Fibroblast of lung (primary cell): ENCODE measurements at regions not wholly inside any gene's neighbourhood (a gene's known extent, or its start where the extent isn't known, plus 50 kb on each side); places are given as distances from the start of the nearest gene placed in this dataset.

Source experiments
- DNase-seq, 2 donors: peaks; one replicate each; pipeline versions ENCODE4 v3.0.0 to v3.0.0-alpha.2; 2010; ENCODE audit warnings: low read depth in 2 of 2
- H2AFZ ChIP-seq: 2 replicates; pipeline ENCODE4 v1.5.1; 2012; ENCODE audit warnings: low read length, control low read depth, inconsistent platforms
- H3K27ac ChIP-seq: 2 replicates; pipeline ENCODE4 v1.5.1; 2011; ENCODE audit warnings: low read length, control low read depth; ENCODE audit not compliant: insufficient read depth
- H3K27me3 ChIP-seq: 2 replicates; pipeline ENCODE4 v1.5.1; 2011; ENCODE audit warnings: mild to moderate bottlenecking, low read length; ENCODE audit not compliant: control insufficient read depth, insufficient read depth
- H3K36me3 ChIP-seq: 2 replicates; pipeline ENCODE4 v1.5.1; 2011; ENCODE audit warnings: low read length; ENCODE audit not compliant: control insufficient read depth, insufficient read depth
- H3K4me1 ChIP-seq: 2 replicates; pipeline ENCODE4 v1.5.1; 2011; ENCODE audit warnings: low read length; ENCODE audit not compliant: control insufficient read depth, insufficient read depth; ENCODE audit errors: extremely low read depth
- H3K4me2 ChIP-seq: 2 replicates; pipeline ENCODE4 v1.5.1; 2011; ENCODE audit warnings: low read length, control low read depth; ENCODE audit not compliant: insufficient read depth; ENCODE audit errors: extremely low read depth
- H3K4me3 ChIP-seq, 4 experiments: fragments of 200-600 bp in 1 of 4; sonication (generic) in 1 of 4; replicated peaks in 1 of 4; 2 replicates each; pipeline ENCODE4 v1.5.1; 2011 to 2016; ENCODE audit warnings: low read length in 4 of 4, low read depth in 3 of 4, mild to moderate bottlenecking in 3 of 4, control low read depth in 2 of 4, inconsistent platforms in 1 of 4, mixed read lengths in 1 of 4; ENCODE audit not compliant: insufficient read depth in 1 of 4; ENCODE audit errors: control extremely low read depth in 1 of 4
- H3K79me2 ChIP-seq: 2 replicates; pipeline ENCODE4 v1.5.1; 2012; ENCODE audit warnings: mild to moderate bottlenecking, low read length, inconsistent platforms; ENCODE audit not compliant: control insufficient read depth, insufficient read depth
- H3K9ac ChIP-seq: 2 replicates; pipeline ENCODE4 v1.5.1; 2011; ENCODE audit warnings: mild to moderate bottlenecking, low read length, control low read depth; ENCODE audit not compliant: insufficient read depth
- H3K9me3 ChIP-seq: 2 replicates; pipeline ENCODE4 v1.5.1; 2012; ENCODE audit warnings: low read depth, low read length; ENCODE audit not compliant: control insufficient read depth, insufficient read depth
- H4K20me1 ChIP-seq: 2 replicates; pipeline ENCODE4 v1.5.1; 2011; ENCODE audit warnings: low read length; ENCODE audit not compliant: control insufficient read depth, insufficient read depth; ENCODE audit errors: extremely low read depth
- EZH2 ChIP-seq: IDR thresholded peaks from 2 replicates; pipeline ENCODE4 v1.5.1; 2012; ENCODE audit warnings: low read length, control low read depth, mild to moderate bottlenecking; ENCODE audit errors: missing control alignments
- TF ChIP-seq, protein P1 (sequence below), 2 donors: IDR thresholded peaks in 1 of 2; conservative IDR thresholded peaks in 1 of 2; 1 replicate in 1 of 2; 2 replicates in 1 of 2; pipeline ENCODE4 v1.5.1; 2011 to 2012; ENCODE audit warnings: low read length in 2 of 2, control low read depth in 1 of 2, inconsistent platforms in 1 of 2, low read depth in 1 of 2, mild to moderate bottlenecking in 1 of 2

DNA sequence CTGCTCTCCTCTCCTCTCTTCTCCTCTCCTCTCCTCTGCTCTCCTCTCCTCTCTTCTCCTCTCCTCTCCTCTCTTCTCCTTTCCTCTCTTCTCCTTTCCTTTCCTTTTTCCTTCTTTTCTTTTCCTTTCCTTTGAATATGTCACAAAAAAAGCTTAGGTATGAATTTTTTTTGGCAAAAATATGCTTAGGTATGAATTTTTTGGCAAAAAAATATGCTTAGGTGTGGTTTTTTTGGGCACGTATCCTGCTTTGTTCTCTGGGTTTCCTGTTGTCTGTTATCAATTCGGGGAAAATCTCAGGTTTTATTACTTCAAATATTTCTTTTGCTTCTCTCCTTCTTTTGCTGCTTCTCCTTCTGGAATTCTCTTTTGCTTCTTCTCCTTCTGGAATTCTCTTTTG, 155.5 kb upstream of the PMEPA1 start:
- Histone ChIP-seq H3K27ac (no peak overlapping the region), H3K4me1 (no peaks in the 10 kb centered on the region)
- no peak for DNase-seq

DNA sequence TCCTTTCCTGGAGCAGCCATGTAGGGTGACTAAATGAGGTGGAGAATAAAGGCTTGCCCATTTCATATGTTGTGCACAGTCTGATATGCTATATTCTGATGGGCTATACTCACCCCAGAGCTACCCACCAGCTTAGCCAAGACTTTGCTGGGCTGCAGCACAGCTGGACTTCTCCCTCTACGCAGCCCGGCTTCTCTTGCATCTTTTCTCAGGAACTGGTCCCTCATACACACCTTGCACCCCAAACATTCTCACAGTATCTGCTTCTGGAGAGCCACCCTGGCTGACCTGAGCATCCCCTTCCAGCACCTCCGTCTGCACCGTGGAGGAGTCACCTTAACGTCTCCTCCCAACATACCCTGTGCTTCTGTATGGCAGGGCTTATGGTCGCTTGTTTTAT, 150.8 kb upstream of the PMEPA1 start:
- Histone ChIP-seq H2AFZ (no peak overlapping the region), H3K27me3 (no peaks in the 10 kb centered on the region), H3K9ac (no peak overlapping the region), H3K79me2 (no peaks in the 10 kb centered on the region), H3K4me1 (no peaks in the 10 kb centered on the region), H4K20me1 (no peaks in the 10 kb centered on the region), H3K4me3 (no peak overlapping the region), H3K36me3 (no peaks in the 10 kb centered on the region), H3K4me2 (no peak overlapping the region), H3K27ac (no peak overlapping the region), H3K9me3 (no peaks in the 10 kb centered on the region)
- TF ChIP-seq EZH2, result no peak
- no peak for DNase-seq

More for the DNA sequence above, 155.5 kb upstream of the PMEPA1 start:
- no peak overlapping the region for H3K4me2 ChIP-seq
- H2AFZ ChIP-seq, result no peak overlapping the region
- no peak overlapping the region for H3K4me3 ChIP-seq
- no peak overlapping the region for H3K9ac ChIP-seq
- H4K20me1 ChIP-seq, result no peaks in the 10 kb centered on the region
- H3K27me3 ChIP-seq, result no peaks in the 10 kb centered on the region
- H3K79me2 ChIP-seq, result no peaks in the 10 kb centered on the region
- H3K36me3 ChIP-seq, result no peaks in the 10 kb centered on the region
- no peaks in the 10 kb centered on the region for H3K9me3 ChIP-seq
- TF ChIP-seq, protein P1, sequence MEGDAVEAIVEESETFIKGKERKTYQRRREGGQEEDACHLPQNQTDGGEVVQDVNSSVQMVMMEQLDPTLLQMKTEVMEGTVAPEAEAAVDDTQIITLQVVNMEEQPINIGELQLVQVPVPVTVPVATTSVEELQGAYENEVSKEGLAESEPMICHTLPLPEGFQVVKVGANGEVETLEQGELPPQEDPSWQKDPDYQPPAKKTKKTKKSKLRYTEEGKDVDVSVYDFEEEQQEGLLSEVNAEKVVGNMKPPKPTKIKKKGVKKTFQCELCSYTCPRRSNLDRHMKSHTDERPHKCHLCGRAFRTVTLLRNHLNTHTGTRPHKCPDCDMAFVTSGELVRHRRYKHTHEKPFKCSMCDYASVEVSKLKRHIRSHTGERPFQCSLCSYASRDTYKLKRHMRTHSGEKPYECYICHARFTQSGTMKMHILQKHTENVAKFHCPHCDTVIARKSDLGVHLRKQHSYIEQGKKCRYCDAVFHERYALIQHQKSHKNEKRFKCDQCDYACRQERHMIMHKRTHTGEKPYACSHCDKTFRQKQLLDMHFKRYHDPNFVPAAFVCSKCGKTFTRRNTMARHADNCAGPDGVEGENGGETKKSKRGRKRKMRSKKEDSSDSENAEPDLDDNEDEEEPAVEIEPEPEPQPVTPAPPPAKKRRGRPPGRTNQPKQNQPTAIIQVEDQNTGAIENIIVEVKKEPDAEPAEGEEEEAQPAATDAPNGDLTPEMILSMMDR (conservative IDR thresholded peaks at IDR 0.05 in 1 of 2, IDR thresholded peaks at IDR 0.05 in 1 of 2; ENCODE audit: low read depth in 1 of 2, low read length in 2 of 2), result no peak
- TF ChIP-seq EZH2, result no peak

DNA sequence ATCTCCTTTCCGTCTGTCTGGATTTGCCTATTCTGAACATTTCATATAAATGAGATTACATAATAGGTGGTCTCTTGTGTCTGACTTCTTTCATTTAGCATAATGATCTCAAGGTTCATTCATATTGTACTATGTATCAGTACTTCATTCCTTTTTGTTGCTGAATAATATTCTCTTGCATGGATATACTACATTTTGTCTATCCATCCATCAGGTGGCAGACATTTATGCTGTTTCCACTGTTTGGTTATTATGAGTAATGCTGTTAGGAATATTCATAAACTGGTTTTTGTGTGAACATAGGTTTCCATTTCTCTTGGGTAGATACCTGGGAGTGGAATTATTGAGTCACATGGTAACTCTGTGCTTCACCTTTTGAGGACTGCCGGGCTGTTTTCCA, 148.2 kb upstream of the PMEPA1 start:
- H3K9ac ChIP-seq, result no peak overlapping the region
- no peak overlapping the region for H3K4me3 ChIP-seq
- no peak overlapping the region for H2AFZ ChIP-seq
- TF ChIP-seq, protein P1 (conservative IDR thresholded peaks at IDR 0.05 in 1 of 2, IDR thresholded peaks at IDR 0.05 in 1 of 2; ENCODE audit: low read depth in 1 of 2, low read length in 2 of 2), result no peak
- TF ChIP-seq EZH2, result no peak
- DNase-seq, result no peak
- H3K36me3 ChIP-seq, result no peaks in the 10 kb centered on the region
- H3K9me3 ChIP-seq, result no peaks in the 10 kb centered on the region
- H3K27ac ChIP-seq, result no peak overlapping the region
- no peaks in the 10 kb centered on the region for H3K79me2 ChIP-seq
- no peak overlapping the region for H3K4me2 ChIP-seq
- H3K4me1 ChIP-seq, result no peaks in the 10 kb centered on the region
- no peaks in the 10 kb centered on the region for H3K27me3 ChIP-seq
- H4K20me1 ChIP-seq, result no peaks in the 10 kb centered on the region
